GM21390 (cell line): ENCODE measurements at regions not wholly inside any gene's neighbourhood (a gene's known extent, or its start where the extent isn't known, plus 50 kb on each side); places are given as distances from the start of the nearest gene placed in this dataset.

Experiments used
- ATAC-seq: cut with Tn5 transposase; IDR thresholded peaks from one replicate; pipeline ENCODE4 v1.9.1; 2021; ENCODE audit not compliant: unreplicated experiment

GRCh38 chr7:109121599-109122300 lies 552.1 kb downstream of the DNAJB9 start:
- no peak for ATAC-seq

GRCh38 chr7:109125001-109125400 lies 555.3 kb downstream of the DNAJB9 start:
- ATAC-seq = no peak

- no peak for ATAC-seq
Observed at GRCh38 chr7:109126404-109127050, 556.9 kb downstream of the DNAJB9 start.

DNA sequence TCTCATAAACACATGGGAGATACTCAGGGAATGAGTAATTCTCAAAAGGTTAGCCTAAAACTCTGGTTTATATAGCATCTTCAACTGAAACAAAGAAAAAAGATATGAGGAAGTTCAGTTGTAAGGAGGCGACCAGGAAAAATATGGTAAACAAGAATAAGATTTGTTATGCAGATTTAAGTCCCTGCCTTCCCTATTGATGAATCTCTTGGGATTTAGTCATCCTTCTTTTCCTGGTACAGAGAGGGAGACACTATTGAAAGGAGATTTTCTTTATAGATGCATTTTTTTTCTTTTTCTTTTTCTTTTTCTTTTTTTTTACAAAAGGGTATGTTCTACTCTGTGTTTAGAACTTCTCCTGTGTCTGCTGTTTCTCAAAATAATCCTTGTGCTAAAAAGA lies 557.5 kb downstream of the DNAJB9 start:
- ATAC-seq = no peak

- no peak for ATAC-seq
Observed at GRCh38 chr7:109131141-109131540, 561.5 kb downstream of the DNAJB9 start.

DNA sequence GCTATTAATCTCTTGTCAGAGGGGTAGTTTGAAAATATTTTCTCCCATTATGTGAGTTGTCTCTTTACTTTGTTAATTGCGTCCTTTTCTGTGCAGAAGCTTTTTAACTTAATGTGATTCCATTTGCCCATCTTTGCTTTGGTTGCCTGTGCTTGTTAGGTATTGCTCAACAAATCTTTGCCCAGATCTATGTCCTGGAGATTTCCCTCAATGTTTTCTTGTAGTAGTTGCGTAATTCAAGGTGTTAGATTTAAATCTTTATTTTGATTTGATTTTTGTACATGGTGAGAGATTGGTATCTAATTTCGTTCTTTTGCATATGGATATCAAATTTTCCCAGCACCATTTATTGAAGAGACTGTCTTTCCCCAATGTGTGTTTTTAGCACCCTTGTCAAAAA lies 567.2 kb downstream of the DNAJB9 start:
- no peak for ATAC-seq

DNA sequence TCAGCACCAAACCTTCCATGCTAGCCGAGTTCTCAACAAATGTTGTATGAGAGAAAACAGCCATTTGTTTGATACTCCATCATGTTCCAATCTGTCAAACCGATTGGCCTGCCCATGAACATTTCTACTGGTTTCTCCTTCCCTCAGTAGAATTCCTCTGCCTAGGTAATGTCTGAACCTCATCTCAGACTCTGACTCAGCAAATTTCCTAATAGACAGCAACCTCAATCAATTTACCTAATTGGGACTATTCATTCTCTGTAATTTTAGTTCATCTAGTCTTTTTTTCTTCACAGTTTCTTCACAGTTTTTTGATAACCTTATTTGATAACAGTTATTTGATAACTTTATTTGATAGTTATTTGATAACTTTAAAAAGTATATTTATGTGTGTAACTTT lies 585.1 kb downstream of the DNAJB9 start:
- no peak for ATAC-seq

- no peak for ATAC-seq
Observed at GRCh38 chr7:109158246-109158645, 588.6 kb downstream of the DNAJB9 start.

DNA sequence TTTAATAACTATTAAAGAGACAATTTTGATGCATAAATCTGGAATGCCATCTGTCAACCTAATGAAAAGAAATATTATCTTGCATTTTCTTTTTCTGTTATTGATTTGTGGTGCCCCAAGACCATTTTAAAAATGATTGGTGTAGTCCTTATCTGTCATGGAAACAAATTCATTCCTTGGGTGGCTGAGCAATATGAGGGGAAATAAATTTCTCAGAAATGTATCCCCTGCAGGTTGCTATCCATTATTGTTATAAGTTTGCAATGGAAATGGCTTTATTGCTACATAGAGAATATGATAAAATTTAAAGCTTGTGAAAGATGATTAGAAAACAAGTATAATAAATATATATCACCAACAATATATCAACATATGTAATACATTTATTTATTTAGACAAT lies 607.0 kb downstream of the DNAJB9 start:
- no peak for ATAC-seq

- no peak for ATAC-seq
Observed at GRCh38 chr7:109178342-109178741, 608.7 kb downstream of the DNAJB9 start.

GRCh38 chr7:109179601-109180000 lies 609.9 kb downstream of the DNAJB9 start:
- no peak for ATAC-seq

- no peak for ATAC-seq
Observed at GRCh38 chr7:109190766-109191398, 621.2 kb downstream of the DNAJB9 start.

GRCh38 chr7:109206196-109206595 lies 636.5 kb downstream of the DNAJB9 start:
- no peak for ATAC-seq

DNA sequence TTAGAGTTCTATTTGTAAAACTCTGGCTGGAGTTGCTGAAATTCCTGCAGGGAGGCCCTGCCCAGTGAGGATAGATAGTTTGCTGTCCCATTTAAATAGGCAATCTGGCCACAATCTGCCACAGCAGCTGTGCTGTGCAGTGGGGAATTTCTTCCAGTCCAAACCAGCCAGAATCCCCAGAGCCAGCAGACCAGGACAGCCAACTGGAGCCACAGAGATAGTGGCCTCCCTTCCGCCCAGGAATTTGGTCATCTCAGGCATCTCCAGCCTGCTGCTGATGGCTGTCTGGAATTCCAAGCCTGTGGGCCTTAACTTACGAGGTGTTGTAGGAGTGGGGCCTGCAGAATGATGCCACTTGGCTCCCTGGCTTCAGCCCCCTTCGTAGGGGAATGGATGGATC lies 643.4 kb downstream of the DNAJB9 start:
- ATAC-seq = no peak

- ATAC-seq = no peak
Observed at GRCh38 chr7:109215341-109215740, 645.7 kb downstream of the DNAJB9 start.

DNA sequence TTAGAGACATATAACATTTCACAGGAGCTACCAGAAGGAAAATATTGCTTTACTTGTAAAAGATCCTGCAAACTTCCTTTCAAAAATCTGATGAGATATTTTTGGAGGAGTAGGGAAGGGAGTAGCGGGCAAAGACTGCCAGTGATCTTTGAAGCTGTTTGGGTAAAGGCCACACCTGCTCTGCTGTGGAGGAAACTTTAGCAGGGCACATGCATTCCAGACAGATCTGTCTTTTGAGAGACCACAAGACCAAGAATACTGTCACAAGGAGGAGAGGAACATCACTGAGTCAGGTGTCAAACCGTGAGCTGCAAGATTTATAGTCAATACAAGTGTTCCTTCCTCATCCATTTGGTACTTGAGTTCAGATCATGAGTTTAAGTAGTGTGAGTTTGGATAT lies 654.4 kb downstream of the DNAJB9 start:
- ATAC-seq = no peak

- ATAC-seq = no peak
Observed at GRCh38 chr7:109226699-109227098, 657.0 kb downstream of the DNAJB9 start.

DNA sequence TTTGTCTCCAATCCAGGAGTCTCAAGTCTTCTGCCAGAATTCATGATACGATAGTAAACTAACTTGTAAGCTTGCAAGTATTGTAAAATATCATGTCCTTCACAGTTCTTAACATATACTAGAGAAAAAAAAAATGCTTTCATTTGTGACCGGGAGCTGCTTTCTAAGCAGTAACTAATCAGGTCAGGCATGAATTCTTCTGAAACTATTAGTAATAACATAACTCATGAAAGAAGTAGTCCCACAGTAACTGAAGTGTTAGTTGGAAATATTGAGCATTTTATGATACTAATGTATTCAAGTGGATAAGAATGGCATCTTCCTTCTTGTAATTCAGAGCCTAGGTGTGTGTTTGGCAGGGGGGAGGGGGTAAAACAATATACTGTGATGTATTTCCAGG lies 665.6 kb downstream of the DNAJB9 start:
- peak; percentile 55 for ATAC-seq

DNA sequence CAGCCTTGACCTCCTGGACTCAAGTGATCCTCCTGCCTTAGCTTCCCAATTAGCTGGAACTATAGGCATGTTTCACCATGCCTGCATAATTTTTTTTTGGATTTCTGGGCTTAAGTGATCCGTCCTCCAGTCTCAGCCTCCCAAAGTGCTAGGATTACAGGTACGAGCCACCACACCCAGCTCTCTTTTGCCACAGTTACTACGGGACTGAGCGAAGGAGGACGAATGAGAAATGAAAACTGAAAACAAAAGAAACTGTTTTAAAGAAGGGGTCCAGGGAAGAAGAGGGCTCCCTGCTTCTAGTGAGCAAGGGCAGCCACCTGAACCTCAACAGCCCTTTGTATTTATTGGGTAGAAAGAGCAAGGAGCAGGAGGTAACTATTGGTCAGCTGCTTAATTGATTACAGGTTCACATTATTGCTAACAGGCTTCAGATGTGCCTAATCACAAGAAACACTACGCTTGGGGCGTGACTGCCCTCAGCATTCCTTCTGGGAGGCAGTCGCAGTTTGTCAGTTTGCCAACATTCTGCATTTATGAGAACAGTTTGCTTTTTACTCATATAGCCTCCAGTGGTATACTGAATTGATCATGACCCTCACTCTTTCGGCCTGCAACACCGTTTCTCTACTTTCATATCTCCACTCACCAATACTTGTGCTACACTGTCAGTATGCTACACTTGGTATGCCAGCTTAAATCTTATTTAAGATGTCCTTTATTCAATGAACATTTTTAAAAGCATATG lies 676.8 kb downstream of the DNAJB9 start:
- no peak for ATAC-seq

GRCh38 chr7:109256762-109257560 lies 687.3 kb downstream of the DNAJB9 start:
- ATAC-seq = no peak

- ATAC-seq = peak; percentile 87
Observed at GRCh38 chr7:109259151-109259550, 689.5 kb downstream of the DNAJB9 start.
